Neural crest cell (in vitro differentiated cells): ENCODE measurements at regions not wholly inside any gene's neighbourhood (a gene's known extent, or its start where the extent isn't known, plus 50 kb on each side); places are given as distances from the start of the nearest gene placed in this dataset.

Experiments used
- DNase-seq: peaks from one replicate; pipeline ENCODE4 v3.0.0; 2021; ENCODE audit warnings: low read depth, mixed read lengths, low spot score
- H3K27ac Mint-ChIP-seq: one replicate; pipeline ENCODE4 v1.8.0; 2021; ENCODE audit warnings: mild to moderate bottlenecking, mixed read lengths; ENCODE audit not compliant: unreplicated experiment
- H3K27me3 Mint-ChIP-seq: 2 replicates; pipeline ENCODE4 v1.8.0; 2021; ENCODE audit warnings: low read depth, mild to moderate bottlenecking, mixed read lengths
- H3K36me3 Mint-ChIP-seq: 2 replicates; pipeline ENCODE4 v1.8.0; 2021; ENCODE audit warnings: low read depth, mild to moderate bottlenecking, mixed read lengths
- H3K4me1 Mint-ChIP-seq: 2 replicates; pipeline ENCODE4 v1.8.0; 2021; ENCODE audit warnings: mixed read lengths
- H3K4me3 Mint-ChIP-seq: one replicate; pipeline ENCODE4 v1.8.0; 2021; ENCODE audit warnings: mild to moderate bottlenecking, mixed read lengths
- H3K9me3 Mint-ChIP-seq: 2 replicates; pipeline ENCODE4 v1.8.0; 2021; ENCODE audit warnings: mixed read lengths
- CTCF ChIP-seq: fragments of 200-600 bp; sonication (generic); conservative IDR thresholded peaks from 2 replicates; pipeline ENCODE4 v1.5.0; 2021; ENCODE audit warnings: antibody characterized with exemption, mild to moderate bottlenecking

DNA sequence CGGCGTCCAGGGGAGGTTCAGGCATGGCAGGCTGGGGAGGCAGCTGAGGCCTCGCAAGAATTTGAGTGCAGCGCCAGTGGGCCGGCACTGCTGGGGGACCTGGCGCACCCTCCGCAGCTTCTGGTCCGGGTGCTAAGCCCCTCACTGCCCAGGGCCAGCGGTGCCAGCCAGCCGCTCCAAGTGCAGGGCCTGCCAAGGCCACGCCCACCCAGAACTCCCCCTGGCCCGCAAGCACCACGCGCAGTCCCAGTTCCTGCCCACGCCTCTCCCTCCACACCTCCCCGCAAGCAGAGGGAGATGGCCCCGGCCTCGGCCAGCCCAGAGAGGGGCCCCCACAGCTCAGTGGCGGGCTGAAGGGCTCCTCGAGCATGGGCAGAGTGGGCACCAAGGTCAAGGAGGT lies 2017.3 kb downstream of the LRRC4C start:
- DNase-seq, result no peak
- peaks cover 5% of the 10 kb centered on the region for H3K9me3 Mint-ChIP-seq
- no peak for TF ChIP-seq CTCF
- H3K4me3 Mint-ChIP-seq, result no peak overlapping the region
- H3K4me1 Mint-ChIP-seq, result no peaks in the 10 kb centered on the region
- no peak overlapping the region for H3K27ac Mint-ChIP-seq
- no peaks in the 10 kb centered on the region for H3K27me3 Mint-ChIP-seq
- H3K36me3 Mint-ChIP-seq, result no peaks in the 10 kb centered on the region

GRCh38 chr11:39435641-39436040 lies 2023.8 kb downstream of the LRRC4C start:
- no peaks in the 10 kb centered on the region for H3K4me1 Mint-ChIP-seq
- H3K27me3 Mint-ChIP-seq, result no peaks in the 10 kb centered on the region
- peaks cover 2% of the 10 kb centered on the region for H3K9me3 Mint-ChIP-seq
- H3K36me3 Mint-ChIP-seq, result no peaks in the 10 kb centered on the region
- DNase-seq, result no peak
- no peak overlapping the region for H3K4me3 Mint-ChIP-seq
- H3K27ac Mint-ChIP-seq, result no peak overlapping the region
- TF ChIP-seq CTCF, result no peak

DNA sequence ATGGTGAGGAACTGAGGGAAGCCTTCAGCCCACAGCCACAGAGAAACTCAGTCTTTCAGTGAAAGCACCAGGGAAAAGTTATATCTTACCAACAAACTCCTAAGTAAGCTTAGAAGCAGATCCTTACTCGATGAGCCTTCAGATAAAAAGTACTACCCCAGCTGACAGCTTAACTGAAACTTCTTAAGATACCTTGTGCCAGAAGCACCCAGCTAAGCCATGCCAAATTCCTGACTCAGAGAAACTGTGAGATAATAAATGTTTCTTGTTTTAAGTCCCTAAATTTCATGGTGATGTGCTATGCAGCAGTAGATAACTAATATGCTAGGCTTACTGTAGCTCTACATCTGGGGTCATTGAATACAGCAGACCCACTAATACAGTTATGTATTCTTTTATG lies 2025.0 kb downstream of the LRRC4C start:
- no peak overlapping the region for H3K27ac Mint-ChIP-seq

DNA sequence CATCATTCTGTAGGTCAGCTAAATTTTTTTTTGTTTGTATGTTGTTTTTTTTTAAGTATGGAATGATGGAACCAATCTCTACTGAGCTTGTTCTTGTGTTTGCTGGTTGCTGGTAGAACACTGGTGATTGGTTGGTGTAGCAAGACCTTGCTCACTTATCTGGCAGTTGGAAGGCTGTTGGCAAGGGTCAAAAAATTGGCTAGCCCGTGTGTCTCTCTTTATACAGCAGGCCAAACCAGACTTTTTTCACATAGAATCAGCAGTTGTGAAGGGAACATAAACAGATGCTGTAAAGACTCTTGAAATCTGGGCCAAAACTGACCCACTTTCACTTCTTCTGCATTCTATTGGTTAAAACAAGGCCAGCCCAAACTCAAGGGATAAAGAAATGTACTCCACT lies 2026.5 kb downstream of the LRRC4C start:
- no peak for DNase-seq
- no peak overlapping the region for H3K4me3 Mint-ChIP-seq
- no peaks in the 10 kb centered on the region for H3K9me3 Mint-ChIP-seq
- H3K36me3 Mint-ChIP-seq, result no peaks in the 10 kb centered on the region
- no peak for TF ChIP-seq CTCF
- H3K27me3 Mint-ChIP-seq, result no peaks in the 10 kb centered on the region
- H3K27ac Mint-ChIP-seq, result no peak overlapping the region
- no peaks in the 10 kb centered on the region for H3K4me1 Mint-ChIP-seq

More for the DNA sequence above, 2025.0 kb downstream of the LRRC4C start:
- no peak for DNase-seq
- H3K4me1 Mint-ChIP-seq, result no peaks in the 10 kb centered on the region
- no peaks in the 10 kb centered on the region for H3K9me3 Mint-ChIP-seq
- no peaks in the 10 kb centered on the region for H3K36me3 Mint-ChIP-seq
- no peak overlapping the region for H3K4me3 Mint-ChIP-seq
- TF ChIP-seq CTCF, result no peak
- H3K27me3 Mint-ChIP-seq, result no peaks in the 10 kb centered on the region

DNA sequence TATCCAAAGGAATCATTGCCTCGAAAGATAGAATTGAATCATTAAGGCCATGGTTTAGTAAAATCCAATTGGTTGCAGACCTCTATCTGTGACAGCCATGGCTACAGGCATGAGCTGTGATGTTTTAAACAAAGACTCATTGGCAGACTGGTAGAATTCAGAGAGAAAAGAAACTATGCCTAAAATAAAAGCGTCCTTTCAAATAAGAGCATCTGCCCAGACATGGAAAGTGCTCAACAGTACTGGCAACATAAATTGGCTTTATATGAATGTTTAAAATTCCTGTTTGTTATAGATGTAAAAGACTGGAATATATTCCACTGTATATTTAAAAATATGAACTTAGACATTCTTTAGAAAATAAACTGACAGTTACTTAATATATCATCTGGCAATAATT lies 2034.2 kb downstream of the LRRC4C start:
- Mint-ChIP-seq H3K36me3 (no peaks in the 10 kb centered on the region), H3K4me1 (no peaks in the 10 kb centered on the region), H3K4me3 (no peak overlapping the region), H3K27me3 (no peaks in the 10 kb centered on the region), H3K27ac (no peak overlapping the region), H3K9me3 (peaks cover 5% of the 10 kb centered on the region)
- no peak for TF ChIP-seq CTCF
- DNase-seq, result no peak

DNA sequence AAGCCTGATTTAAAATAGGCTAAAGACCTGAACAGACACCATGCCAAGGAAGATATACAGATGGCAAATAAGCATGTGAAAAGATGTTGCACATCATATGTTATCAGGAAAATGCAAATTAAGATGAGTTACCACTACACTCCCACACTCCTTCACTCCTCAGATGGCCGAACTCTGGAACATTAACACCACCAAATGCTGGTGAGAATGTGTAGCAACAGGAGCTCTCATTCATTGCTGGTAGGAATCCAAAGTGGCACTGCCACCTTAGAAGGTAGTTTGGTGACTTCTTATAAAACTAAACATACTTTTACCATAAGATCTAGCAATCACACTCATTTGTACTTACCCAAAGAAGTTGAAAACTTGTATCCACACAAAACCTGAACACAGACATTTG lies 2047.3 kb downstream of the LRRC4C start:
- no peak for DNase-seq
- peaks cover 5% of the 10 kb centered on the region for H3K36me3 Mint-ChIP-seq
- H3K9me3 Mint-ChIP-seq, result peaks cover 12% of the 10 kb centered on the region
- H3K27ac Mint-ChIP-seq, result no peak overlapping the region
- H3K4me1 Mint-ChIP-seq, result no peaks in the 10 kb centered on the region
- TF ChIP-seq CTCF, result no peak
- H3K27me3 Mint-ChIP-seq, result no peaks in the 10 kb centered on the region
- no peak overlapping the region for H3K4me3 Mint-ChIP-seq
